NOMO-1 (cell line): ENCODE measurements at regions not wholly inside any gene's neighbourhood (a gene's known extent, or its start where the extent isn't known, plus 50 kb on each side); places are given as distances from the start of the nearest gene placed in this dataset.

ENCODE experiments used
- DNase-seq, 2 experiments: peaks; one replicate each; lab custom pipeline; 2025; ENCODE audit not compliant: unreplicated experiment in 2 of 2; lab: John Stamatoyannopoulos, UW

DNA sequence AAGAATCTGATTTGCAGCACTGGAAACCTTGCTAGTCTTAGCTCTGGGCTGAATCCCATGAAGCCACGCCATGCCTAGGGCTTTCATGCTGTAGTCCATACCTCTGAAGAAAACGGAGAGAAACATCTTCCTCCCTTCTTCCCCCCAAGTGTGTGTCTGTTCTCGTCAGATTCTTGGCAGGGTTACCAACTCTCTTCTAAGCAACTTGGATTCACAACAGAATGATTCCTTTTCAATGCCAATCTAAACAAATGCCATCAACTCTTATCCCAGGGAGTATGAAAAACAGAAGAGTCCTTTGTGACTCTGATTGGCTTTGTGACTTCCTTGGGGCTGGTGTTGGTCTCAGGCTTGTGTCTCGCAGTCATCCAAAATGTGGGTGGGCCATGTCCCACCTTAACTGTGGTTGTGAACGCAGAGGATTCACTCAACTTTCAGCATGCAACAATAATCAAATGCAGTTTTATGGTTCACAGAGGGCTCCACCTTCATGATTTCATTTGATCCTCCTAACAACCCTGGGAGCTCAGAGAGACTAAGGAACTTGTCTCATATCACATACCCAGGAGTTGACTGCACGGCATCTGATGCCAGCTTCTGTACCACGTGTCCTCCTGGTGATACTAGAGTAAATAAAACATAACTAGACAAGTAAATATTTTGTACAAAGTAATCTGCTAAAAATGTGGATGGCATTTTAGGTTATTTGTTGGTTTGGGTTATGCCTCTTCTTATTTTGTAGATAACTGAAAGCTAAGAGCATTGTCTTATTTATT lies 186.0 kb upstream of the TNP1 start:
- DNase-seq: no peak

DNA sequence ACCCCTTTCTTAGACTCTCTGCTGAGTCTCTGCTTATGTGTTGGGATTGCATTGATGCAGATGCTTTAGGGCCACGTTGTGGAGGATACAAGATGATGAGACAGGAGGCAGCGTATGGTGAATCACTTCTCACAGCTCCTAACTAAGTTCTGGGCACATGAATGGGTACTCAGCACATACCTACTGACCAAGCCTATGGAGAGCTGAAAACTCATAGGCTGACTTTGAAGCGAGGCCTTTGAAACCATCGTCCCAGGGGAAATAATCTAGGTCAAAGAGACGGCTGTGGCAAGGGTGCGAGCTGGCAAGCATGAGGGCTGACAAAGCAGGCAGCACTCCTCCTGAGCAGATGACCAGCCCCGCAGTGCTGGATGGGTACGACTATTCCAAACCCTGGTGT lies 180.2 kb upstream of the TNP1 start:
- no peak for DNase-seq

DNA sequence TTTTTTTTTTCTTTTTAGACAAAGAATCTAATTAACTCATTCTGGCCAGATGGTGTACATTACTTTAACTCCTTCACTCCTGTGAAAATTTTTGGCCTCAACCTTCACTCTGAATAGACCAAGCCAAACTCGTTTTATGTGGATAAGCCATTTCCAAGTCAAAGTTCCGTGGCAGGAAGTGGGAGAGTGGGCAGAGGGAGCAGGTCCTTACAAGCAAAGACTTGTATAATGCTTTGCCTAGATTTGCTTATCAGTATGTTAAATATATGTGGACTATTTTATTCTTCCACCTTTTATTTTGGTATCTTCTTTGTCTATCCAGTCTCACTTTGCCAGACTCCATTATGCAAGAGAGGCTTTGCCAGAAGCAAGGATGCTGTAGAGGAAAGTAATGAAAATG lies 178.1 kb upstream of the TNP1 start:
- no peak for DNase-seq

DNA sequence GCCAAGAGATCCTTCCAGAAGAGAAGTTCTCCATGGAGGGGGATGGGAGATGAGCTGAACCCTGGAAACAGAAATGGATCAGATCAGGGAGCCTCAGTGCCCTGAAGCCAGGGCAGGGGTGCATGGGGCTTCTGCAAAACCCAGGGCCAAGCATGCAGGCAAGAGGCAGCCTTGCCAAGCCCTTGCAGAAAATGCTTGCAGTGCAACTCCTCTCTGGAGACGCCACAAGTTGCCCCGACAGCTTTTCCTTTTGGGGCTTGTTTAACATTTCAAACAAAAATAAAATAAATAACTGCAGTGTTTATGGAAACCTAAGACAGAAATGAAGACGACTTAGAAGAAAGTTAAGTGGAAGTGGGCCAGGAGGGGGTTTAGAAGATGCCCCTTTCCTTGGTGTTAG lies 177.5 kb upstream of the TNP1 start:
- DNase-seq: no peak

DNA sequence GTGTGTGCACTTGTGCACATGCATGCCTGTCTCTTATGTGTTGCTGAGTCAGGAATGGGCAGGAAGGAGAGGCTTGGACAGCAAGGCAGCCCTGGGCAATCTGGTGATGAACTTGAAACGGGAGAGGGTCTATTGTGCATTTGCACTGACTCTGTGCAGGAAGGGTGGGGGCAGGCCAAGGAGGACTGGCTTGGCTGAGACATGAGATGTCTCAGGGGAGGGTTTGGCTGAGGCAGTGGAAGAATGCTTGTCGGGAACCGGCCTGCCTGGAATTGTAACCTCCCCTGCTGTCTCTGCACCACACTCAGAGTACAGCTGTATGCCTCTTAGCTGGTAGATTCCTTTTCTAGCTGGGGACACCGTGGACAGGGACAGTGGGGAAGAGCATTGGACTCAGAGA lies 176.1 kb upstream of the TNP1 start:
- DNase-seq: no peak

DNA sequence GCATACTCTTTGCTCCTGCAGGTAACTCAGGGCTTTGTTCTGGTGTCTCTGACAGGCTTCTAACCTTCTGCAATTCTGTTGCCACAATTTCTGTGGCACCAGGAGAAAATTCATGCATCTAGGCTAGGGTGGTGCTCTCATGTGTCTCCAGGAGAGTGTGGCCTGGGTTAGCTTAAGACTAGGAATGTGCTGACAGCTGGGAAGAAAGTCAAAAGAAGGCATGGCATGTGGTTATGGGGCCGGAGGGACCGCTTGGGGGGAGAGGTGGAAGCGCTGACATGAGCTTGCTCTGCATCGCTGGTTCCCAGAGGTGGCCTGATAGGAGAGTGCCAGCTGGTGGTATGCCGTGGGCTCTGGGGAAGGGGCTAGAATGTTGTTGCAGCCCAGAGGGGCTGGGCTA lies 173.3 kb upstream of the TNP1 start:
- no peak for DNase-seq

DNA sequence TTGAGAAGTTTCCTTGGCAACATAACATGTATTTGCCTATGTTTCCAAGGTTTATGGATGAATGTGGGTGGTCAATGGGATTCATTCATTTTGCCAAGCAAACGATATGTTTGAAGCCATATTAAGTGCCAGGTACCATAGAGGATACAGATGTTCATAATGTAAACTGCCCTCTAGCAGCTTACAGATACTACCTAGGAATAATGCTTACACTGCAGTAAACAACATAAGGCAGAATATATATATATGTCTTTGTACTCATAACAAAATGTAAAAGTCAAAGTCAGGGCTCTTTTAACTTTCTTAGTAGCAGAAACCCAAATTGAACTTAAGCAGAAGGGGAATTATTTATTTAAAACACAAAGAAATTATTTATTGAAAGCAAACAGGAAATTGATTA lies 171.6 kb upstream of the TNP1 start:
- DNase-seq: no peak

DNA sequence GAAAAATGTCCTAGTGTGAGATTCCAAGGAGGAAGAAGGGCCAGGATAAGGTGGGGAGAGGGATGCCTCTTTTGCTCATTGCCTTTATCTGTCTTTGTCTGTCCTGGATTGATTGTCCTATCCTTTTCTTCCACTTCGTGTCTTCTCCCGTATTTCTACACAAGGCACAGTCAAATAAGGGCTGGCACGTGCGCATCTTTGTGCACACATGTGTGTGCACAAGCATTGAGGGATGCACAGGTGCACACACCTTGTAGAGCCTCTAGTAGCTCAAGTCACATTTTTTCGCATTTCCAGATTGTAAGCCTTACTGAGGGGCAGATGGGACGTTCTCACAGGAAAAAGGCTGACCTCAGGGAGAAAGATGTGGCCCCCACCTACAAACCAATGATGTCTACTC lies 170.2 kb upstream of the TNP1 start:
- DNase-seq: no peak

DNA sequence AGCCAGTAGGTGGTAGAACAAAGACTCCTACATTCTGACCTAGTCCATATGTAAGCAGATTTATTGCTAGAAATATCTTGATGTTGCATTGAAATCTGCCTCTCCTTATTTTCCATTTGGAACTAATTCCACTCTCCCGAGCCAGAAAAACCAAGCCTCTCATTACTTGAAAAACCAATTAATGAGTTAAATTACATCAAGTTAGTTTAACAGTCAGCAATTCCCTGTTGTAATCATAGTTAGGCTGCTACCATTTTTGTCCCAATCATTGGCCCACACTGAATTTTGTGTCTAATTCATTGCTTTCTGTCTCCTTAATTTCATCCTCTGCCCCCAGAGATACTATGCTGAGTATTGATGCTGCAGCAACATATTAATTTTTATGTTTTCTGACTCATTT lies 168.3 kb upstream of the TNP1 start:
- DNase-seq: no peak

DNA sequence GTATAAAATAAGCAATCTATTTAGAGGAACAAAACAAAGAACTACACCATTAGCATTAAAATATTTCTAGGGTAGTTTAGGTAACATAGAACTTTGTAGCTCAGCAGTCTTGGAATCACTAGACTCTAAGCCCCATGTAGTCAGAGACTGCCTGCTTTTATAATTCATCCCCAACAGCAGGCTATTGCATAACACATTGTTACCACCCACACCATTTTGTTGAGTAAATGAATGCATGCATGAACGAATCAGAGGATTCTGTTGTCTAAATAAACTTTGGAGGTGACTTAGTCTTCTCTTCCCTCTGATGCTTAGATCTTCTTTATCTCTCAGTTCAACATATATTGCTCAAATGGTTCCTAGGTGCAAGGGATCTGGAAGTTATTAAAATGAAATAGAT lies 167.6 kb upstream of the TNP1 start:
- DNase-seq: no peak

DNA sequence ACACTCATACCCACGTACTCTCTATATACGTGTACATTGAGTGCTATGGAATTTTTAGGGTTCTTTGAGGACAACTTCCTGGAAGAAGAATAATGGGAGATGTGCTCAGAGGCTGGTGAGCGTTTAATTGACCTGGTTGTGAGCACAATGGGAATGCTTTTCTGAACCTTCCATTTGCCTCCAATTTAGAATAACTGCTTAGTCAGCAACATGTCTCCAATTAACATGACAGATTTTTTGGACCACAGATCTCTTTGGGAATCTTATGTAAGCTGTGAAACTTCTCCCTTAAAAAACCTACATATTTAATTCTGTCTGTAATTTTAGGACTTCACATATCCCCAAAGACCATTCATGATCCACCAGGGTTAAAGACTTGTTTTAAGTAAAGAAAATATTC lies 166.7 kb upstream of the TNP1 start:
- no peak for DNase-seq

DNA sequence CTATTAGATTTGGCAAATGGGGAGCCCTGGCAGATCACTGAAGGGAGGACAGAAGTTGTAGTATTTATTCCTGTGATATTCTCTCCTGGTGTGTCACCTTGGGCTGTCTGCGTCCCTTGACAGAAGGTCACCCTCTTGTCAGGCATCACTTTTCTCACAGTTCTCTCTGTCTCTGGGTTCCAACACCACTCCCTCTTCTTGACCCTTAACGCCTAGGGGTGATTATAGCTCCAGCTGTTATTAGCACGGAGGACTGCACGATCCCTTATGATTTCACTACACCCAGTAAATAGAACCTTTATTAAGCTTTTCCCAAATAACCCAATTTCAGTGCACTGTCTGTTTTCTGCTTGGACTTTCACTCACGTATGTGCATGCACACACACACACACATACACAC lies 166.3 kb upstream of the TNP1 start:
- DNase-seq: no peak

DNA sequence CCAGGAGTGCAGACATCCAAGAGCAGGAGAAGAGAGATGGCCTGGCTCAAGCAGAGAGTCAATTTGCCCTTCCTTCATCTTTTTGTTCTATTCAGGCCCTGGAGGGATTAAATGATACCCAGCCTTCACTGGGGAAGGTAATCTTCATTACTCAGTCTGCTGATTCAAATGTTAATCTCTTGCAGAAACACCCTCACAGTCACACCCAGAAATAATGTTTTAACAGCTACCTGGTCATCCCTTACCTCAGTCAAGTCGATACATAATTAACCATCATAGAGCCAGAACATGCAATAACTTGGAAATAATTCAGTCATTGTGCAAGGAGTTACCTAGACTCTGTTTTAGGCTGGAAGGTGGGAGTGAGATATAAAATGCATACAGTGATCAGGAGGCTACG lies 163.7 kb upstream of the TNP1 start:
- no peak for DNase-seq

DNA sequence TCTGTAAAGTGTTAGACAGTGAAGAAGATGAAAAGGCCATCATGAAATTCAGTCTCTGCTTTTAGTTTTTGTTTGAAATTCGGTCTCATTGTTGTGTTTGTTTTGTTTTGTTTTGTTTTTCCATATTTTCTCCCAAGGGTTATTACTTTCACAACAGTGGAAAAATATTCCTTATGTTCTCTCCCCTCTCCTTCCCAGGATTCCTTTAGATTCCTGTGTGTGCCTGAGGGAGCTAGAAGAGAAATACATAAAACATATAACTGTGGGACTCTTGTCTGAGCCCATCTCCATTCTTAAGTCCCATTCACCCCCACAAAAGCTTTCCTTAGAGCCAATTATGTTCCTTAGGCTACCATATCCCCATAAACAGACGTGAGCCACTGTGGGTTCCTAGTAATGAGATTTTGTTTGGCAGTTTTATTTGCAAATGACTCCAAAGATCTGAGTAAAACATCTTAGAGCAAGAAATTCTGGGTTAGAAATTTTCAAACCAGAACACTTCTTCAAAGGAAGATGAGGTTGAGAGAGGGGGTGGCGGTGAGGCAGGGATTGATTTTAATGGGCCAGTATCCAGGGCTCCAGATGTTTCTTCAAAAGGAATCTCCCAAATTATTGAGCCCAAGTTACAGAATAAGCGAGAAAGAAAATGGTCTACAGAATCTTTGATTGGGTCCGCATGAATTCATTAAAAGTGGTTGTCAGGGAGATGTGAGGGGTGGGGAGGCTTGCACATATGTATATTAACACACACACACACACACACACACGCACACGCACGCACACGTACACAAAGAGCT lies 157.8 kb upstream of the TNP1 start:
- DNase-seq: no peak

DNA sequence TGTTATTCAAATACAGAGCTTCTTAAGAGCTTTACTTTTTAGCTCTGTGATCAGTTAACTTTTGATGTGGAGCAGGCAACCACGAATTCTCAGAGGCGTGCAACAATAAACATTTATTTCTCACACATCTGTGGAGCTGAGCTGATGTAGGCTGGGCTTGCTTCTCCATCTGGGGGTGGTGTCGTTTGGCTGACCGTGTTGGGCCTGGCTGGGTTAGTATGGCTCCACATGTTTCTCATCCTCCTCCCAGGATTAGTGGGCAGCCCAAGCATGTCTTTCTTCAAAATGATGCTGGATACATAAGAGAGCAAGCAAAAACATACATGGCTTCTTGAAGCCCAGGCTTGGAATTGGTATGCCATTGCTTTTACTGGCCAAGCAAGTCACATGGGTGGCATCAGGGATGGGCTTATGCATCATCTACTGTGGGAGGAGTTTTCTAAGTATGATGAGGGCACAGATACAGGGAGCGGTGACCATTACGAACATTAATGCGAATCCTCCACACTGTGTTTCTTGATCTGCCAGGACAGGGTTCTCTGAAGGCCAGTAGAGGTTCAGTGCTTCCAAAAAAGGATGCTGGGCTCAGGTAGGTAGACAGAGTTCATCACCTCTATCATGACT lies 157.0 kb upstream of the TNP1 start:
- DNase-seq: no peak

DNA sequence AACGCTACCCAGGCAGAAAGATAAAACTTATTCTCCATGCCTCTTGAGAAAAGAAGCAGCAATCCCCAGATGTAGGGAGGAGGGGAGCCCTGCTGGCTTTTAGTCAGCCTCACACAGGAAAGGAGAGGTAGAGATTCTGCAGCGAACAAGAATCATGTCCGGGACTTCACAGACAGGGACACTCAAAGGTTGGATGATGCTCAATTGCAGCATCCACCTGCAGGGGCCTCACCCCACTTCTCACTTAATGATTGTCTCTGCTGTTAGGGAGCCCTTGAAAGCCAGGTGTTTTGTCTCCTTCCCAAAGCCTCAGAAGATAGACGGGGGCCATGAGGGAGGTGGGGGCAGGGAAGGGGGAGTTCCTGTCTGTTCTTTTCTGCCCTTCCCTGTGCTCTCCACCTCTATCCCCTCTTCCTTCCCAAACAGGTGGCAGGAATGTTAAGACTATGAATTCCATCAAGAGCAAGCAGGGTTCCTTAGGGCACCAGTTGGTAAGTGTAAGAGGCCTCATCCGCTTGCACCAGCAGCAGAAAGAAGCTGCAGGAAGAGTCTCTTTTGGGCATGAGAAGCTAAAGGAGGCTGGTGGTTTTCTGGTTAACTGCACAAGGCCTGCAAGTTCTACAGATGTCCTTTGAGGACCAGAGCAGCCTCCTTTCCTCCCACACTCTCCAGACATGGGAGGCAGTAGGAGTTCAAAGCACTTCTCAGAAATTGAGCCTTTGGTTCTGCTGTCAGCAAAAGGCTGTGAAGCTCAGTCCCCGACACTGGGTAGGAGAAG lies 154.7 kb upstream of the TNP1 start:
- DNase-seq: no peak

DNA sequence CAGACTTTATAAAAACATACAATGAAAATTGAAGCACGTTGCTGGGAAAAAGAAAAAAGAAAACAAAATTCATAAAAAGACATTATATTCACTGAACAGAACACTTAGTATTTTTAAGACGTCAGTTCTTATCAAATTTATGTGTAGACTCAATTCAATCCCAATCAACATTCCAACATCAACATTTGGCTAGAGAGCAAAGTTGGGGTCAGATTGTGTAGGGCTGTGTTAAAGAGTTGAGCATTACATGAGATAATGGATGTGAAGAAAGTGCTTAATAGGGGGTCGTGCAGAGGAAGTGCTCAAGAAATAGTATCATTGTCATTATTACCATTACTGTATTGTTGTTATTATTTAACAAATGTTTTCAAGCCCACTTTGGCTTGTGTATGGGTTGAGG lies 154.1 kb upstream of the TNP1 start:
- DNase-seq: no peak

DNA sequence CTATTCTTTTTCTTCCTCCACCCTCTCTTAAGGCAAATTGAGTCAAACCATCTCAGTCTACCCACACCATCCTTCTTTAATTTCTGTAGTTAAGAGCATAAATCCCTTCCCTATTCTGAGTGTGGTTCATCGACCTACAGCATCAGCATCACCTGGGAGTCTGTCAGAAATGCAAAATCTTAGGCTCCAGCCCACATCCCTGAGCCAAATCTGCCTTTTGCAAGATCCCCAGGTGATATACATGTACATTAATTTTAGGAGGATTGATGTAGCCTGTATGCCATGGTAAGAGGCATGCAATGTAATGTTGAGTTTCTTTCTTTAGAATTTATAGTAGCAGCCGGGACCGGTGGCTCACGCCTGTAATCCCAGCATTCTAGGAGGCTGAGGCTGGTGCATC lies 151.7 kb upstream of the TNP1 start:
- no peak for DNase-seq

DNA sequence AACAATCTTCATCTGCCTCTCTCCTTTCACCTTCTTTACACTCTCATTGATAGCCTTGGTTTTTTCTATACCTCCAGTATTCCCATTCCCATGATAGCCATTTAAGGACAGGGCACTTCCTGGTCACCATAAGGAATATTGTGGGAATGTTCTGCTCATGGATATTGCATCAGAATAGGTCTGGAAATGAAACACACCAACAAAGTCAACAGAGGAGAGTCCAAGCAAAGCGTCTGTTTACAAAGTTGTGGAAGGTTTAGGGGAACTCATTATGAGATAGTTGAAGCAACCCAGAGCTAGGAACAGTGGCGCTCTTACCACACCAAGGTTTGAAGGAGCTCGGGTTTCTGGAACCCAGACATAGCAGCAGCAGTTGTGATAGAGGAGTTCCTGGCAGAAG lies 150.3 kb upstream of the TNP1 start:
- DNase-seq: no peak

DNA sequence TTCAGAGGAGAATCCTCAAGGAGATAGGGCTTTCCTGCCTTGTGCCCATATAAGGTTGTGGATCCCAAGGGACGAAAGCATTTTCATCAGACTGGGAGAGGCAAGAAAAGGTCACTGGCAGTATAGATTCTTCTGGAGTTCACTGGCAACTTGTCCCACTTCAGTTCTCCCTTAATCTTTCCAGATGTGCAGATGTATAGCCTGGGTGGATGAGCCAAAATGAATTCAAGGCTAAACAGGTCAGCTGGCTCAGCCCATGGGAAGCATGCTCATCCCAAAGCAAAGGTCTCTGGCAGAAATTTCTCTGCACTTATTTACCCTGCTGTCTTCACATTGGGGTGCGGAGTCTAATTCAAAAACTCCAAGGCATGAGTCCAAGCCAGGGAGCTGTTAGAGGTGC lies 148.9 kb upstream of the TNP1 start:
- no peak for DNase-seq

DNA sequence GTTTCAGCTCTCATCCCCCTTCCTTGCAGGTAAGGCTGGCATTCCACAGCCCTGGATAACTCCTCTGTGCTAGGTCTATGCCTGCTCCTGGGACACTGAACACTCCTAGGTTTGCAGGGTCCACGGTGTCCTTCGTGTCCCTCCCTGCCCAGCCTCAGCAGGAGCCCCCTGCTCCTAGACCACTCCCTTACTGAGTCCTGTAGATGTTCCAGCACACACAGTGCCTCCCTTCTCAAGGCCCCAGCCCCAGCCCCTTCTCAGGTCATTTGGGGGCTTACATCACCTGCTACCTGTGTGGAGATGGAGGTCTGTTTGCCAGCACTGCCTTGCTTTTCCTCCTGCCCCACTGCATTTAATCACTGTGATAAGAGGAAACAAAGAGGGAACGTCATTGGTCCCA lies 146.4 kb upstream of the TNP1 start:
- DNase-seq: no peak
